GM06990 (cell line): ENCODE measurements at regions not wholly inside any gene's neighbourhood (a gene's known extent, or its start where the extent isn't known, plus 50 kb on each side); places are given as distances from the start of the nearest gene placed in this dataset.

Experiments
- DNase-seq: peaks from one replicate; pipeline ENCODE4 v3.0.0-alpha.2; 2011; ENCODE audit not compliant: insufficient read length; ENCODE audit errors: extremely low read depth
- H3K27me3 ChIP-seq: replicated peaks from 2 replicates; pipeline ENCODE4 v1.6.0; 2011; ENCODE audit warnings: low read length; ENCODE audit not compliant: control insufficient read depth, insufficient read depth
- H3K36me3 ChIP-seq: 2 replicates; pipeline ENCODE4 v1.5.1; 2011; ENCODE audit warnings: low read length; ENCODE audit not compliant: control insufficient read depth, insufficient read depth
- H3K4me3 ChIP-seq: replicated peaks from 2 replicates; pipeline ENCODE4 v1.5.1; 2011; ENCODE audit warnings: low read depth, mild to moderate bottlenecking, control low read depth, low read length
- CTCF ChIP-seq: IDR thresholded peaks from 2 replicates; pipeline ENCODE4 v1.5.1; 2011; ENCODE audit warnings: low read length, control low read depth, mild to moderate bottlenecking, inconsistent platforms; ENCODE audit not compliant: insufficient read depth, poor library complexity, severe bottlenecking

- DNase-seq = no peak
- Histone ChIP-seq H3K4me3 (no peak overlapping the region), H3K36me3 (no peaks in the 10 kb centered on the region), H3K27me3 (no peaks in the 10 kb centered on the region)
- no peak for TF ChIP-seq CTCF
Observed at GRCh38 chr9:89699646-89700045, 94.8 kb downstream of the GADD45G start.

GRCh38 chr9:89701221-89701798, 96.5 kb downstream of the GADD45G start:
- no peaks in the 10 kb centered on the region for H3K36me3 ChIP-seq
- H3K4me3 ChIP-seq = peak overlapping the region; percentile 48
- TF ChIP-seq CTCF = no peak
- DNase-seq = peak; percentile 80
- H3K27me3 ChIP-seq = no peaks in the 10 kb centered on the region

- Histone ChIP-seq H3K36me3 (no peaks in the 10 kb centered on the region), H3K27me3 (no peaks in the 10 kb centered on the region), H3K4me3 (no peak overlapping the region)
- no peak for DNase-seq
- TF ChIP-seq CTCF = no peak
Observed at GRCh38 chr9:89702401-89702800, 97.6 kb downstream of the GADD45G start.

- no peak overlapping the region for H3K4me3 ChIP-seq
- no peak for TF ChIP-seq CTCF
- no peak for DNase-seq
Observed at GRCh38 chr9:89705651-89706050, 100.8 kb downstream of the GADD45G start.

GRCh38 chr9:89706086-89706485, 101.3 kb downstream of the GADD45G start:
- DNase-seq = no peak
- Histone ChIP-seq H3K36me3 (no peaks in the 10 kb centered on the region), H3K4me3 (no peak overlapping the region), H3K27me3 (no peaks in the 10 kb centered on the region)
- no peak for TF ChIP-seq CTCF

More at GRCh38 chr9:89705651-89706050, 100.8 kb downstream of the GADD45G start:
- H3K36me3 ChIP-seq = no peaks in the 10 kb centered on the region
- no peaks in the 10 kb centered on the region for H3K27me3 ChIP-seq

- no peak for TF ChIP-seq CTCF
- H3K4me3 ChIP-seq = no peak overlapping the region; the same call in 1 of the 2 replicates
- no peaks in the 10 kb centered on the region for H3K27me3 ChIP-seq
- no peak for DNase-seq
- H3K36me3 ChIP-seq = no peaks in the 10 kb centered on the region
Observed at GRCh38 chr9:89706731-89707191, 101.9 kb downstream of the GADD45G start.
